AG09319 (cell line): ENCODE measurements at regions not wholly inside any gene's neighbourhood (a gene's known extent, or its start where the extent isn't known, plus 50 kb on each side); places are given as distances from the start of the nearest gene placed in this dataset.

Experiments used
- DNase-seq: peaks from one replicate; pipeline ENCODE4 v3.0.0-alpha.2; 2010; ENCODE audit warnings: low read depth; ENCODE audit errors: extremely low read depth
- TF ChIP-seq, protein P1 (sequence below): IDR thresholded peaks from 2 replicates; pipeline ENCODE4 v1.5.1; 2011; ENCODE audit warnings: low read depth, mild to moderate bottlenecking, inconsistent platforms, low read length, moderate library complexity

DNA sequence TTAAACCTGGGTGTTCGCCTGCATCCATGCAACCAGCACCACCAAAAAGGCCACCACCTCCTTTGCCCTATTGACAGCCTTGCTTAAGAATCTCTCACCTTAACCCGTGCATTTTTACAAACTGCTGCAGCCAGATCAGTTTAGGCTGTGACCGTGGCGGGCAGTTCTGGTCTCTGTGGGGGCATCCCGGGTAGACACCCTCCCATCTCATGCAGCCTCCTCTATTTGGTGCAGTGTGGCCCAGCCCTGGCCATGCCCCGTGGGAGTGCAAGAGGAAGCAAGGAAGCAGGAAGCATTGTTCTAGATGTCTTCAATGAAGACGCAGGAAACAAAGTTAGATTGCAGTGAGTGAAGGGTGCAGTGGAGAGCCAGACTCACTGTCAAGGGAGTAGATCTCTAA is 108.8 kb upstream of the MVB12B start:
- TF ChIP-seq, protein P1, sequence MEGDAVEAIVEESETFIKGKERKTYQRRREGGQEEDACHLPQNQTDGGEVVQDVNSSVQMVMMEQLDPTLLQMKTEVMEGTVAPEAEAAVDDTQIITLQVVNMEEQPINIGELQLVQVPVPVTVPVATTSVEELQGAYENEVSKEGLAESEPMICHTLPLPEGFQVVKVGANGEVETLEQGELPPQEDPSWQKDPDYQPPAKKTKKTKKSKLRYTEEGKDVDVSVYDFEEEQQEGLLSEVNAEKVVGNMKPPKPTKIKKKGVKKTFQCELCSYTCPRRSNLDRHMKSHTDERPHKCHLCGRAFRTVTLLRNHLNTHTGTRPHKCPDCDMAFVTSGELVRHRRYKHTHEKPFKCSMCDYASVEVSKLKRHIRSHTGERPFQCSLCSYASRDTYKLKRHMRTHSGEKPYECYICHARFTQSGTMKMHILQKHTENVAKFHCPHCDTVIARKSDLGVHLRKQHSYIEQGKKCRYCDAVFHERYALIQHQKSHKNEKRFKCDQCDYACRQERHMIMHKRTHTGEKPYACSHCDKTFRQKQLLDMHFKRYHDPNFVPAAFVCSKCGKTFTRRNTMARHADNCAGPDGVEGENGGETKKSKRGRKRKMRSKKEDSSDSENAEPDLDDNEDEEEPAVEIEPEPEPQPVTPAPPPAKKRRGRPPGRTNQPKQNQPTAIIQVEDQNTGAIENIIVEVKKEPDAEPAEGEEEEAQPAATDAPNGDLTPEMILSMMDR: no peak
- no peak for DNase-seq

GRCh38 chr9:126218359-126219125 is 108.1 kb upstream of the MVB12B start:
- TF ChIP-seq, protein P1: no peak
- no peak for DNase-seq

- DNase-seq: no peak
- TF ChIP-seq, protein P1: no peak
These were observed 107.5 kb upstream of the MVB12B start for GRCh38 chr9:126219166-126219565.

- no peak for DNase-seq
- TF ChIP-seq, protein P1: no peak
These were observed 107.0 kb upstream of the MVB12B start for GRCh38 chr9:126219648-126220063.

DNA sequence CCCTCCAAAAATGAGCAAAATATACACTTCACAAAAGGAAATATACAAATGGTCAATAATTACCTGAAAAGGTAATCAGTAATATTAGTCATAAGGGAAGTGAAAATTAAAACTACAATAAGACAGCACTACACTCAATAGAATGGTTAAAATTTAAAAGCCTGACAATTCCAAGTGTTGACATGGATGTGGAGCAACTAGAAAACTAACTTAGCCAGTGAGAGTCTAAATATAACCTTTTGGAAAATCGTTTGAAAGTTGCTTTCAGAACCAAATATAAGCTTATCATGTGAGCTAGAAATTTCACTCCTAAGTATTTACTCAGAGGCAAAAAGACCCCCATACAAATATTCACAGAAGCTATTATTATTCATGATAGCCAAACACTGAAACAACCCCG is 105.1 kb upstream of the MVB12B start:
- TF ChIP-seq, protein P1: no peak
- DNase-seq: no peak

GRCh38 chr9:126222363-126222834 is 104.2 kb upstream of the MVB12B start:
- TF ChIP-seq, protein P1: no peak
- no peak for DNase-seq

- DNase-seq: no peak
- TF ChIP-seq, protein P1: no peak
These were observed 103.7 kb upstream of the MVB12B start for GRCh38 chr9:126222835-126223431.
